IMR-90 (cell line): ENCODE measurements at regions not wholly inside any gene's neighbourhood (a gene's known extent, or its start where the extent isn't known, plus 50 kb on each side); places are given as distances from the start of the nearest gene placed in this dataset.

Experiments
- ATAC-seq: fragments of 200-7000 bp; cut with Tn5 transposase; 2 replicates; pipeline ENCODE4 v1.9.1; 2020; ENCODE audit warnings: low read depth, mild to moderate bottlenecking, moderate library complexity
- BruUV-seq: library from RNA; stranded (reverse); fragments of 400-500 nt; replicated peaks from 2 replicates; lab custom pipeline; 2021; lab: Mats Ljungman, UMichigan
- CTCF ChIA-PET: fragments of 300-600 bp; formaldehyde crosslinking; extraction: SDS; loops from one replicate; lab custom pipeline; 2021; ENCODE audit warnings: antibody characterized with exemption; lab: Yijun Ruan, JAX
- POLR2A ChIA-PET: fragments of 300-600 bp; sonication (Branson Sonifier 250); formaldehyde crosslinking; loops from one replicate; lab custom pipeline; 2022; ENCODE audit warnings: antibody characterized with exemption; ENCODE audit not compliant: unreplicated experiment; lab: Charles Lee
- DNase-seq: peaks from one replicate; pipeline ENCODE4 v3.0.0; 2013
- H2AFZ ChIP-seq: replicated peaks from 2 replicates; pipeline ENCODE3; 2013; ENCODE audit warnings: low read length, mild to moderate bottlenecking; ENCODE audit not compliant: poor library complexity
- H2AK5ac ChIP-seq: 2 replicates; pipeline ENCODE4 v1.6.1; 2013; ENCODE audit warnings: low read depth, low read length, inconsistent platforms
- H2AK9ac ChIP-seq: replicated peaks from 2 replicates; pipeline ENCODE3; 2013; ENCODE audit warnings: mild to moderate bottlenecking, low read depth, low read length, moderate library complexity; ENCODE audit not compliant: poor library complexity
- H2BK120ac ChIP-seq: 2 replicates; pipeline ENCODE4 v1.6.1; 2013; ENCODE audit warnings: low read depth, low read length, inconsistent platforms
- H2BK15ac ChIP-seq: 3 replicates; pipeline ENCODE4 v1.6.1; 2013; ENCODE audit warnings: low read depth, low read length, inconsistent platforms
- H2BK20ac ChIP-seq: 2 replicates; pipeline ENCODE4 v1.6.1; 2013; ENCODE audit warnings: low read depth, mild to moderate bottlenecking, inconsistent platforms, low read length, moderate library complexity
- H2BK5ac ChIP-seq: 2 replicates; pipeline ENCODE4 v1.6.1; 2013; ENCODE audit warnings: mild to moderate bottlenecking, low read depth, low read length, inconsistent platforms; ENCODE audit not compliant: poor library complexity, severe bottlenecking
- H3K14ac ChIP-seq: replicated peaks from 2 replicates; pipeline ENCODE4 v1.6.1; 2013; ENCODE audit warnings: low read depth, low read length, inconsistent platforms
- H3K18ac ChIP-seq: 2 replicates; pipeline ENCODE4 v1.6.1; 2013; ENCODE audit warnings: low read depth, low read length, control low read depth
- H3K23ac ChIP-seq: 2 replicates; pipeline ENCODE4 v1.6.1; 2013; ENCODE audit warnings: low read depth, low read length, inconsistent platforms
- H3K27ac ChIP-seq: 2 replicates; pipeline ENCODE4 v1.5.1; 2013; ENCODE audit warnings: mild to moderate bottlenecking, control low read depth, low read length; ENCODE audit not compliant: insufficient read depth
- H3K27me3 ChIP-seq: 2 replicates; pipeline ENCODE4 v1.6.1; 2013; ENCODE audit warnings: low read length; ENCODE audit not compliant: control insufficient read depth, insufficient read depth
- H3K36me3 ChIP-seq: 2 replicates; pipeline ENCODE4 v1.6.1; 2013; ENCODE audit warnings: low read length, mixed read lengths; ENCODE audit not compliant: control insufficient read depth, insufficient read depth
- H3K4ac ChIP-seq: 2 replicates; pipeline ENCODE4 v1.6.1; 2013; ENCODE audit warnings: low read depth, low read length, inconsistent platforms
- H3K4me1 ChIP-seq: 2 replicates; pipeline ENCODE4 v1.6.1; 2013; ENCODE audit warnings: low read length, mixed read lengths; ENCODE audit not compliant: control insufficient read depth, insufficient read depth
- H3K4me2 ChIP-seq: 2 replicates; pipeline ENCODE4 v1.6.1; 2013; ENCODE audit warnings: low read depth, mild to moderate bottlenecking, control low read depth, low read length, moderate library complexity
- H3K4me3 ChIP-seq: 2 replicates; pipeline ENCODE4 v1.5.1; 2013; ENCODE audit warnings: low read depth, mild to moderate bottlenecking, control low read depth, low read length, moderate library complexity; ENCODE audit not compliant: insufficient read depth
- H3K56ac ChIP-seq: 2 replicates; pipeline ENCODE4 v1.6.1; 2013; ENCODE audit warnings: low read length, inconsistent platforms; ENCODE audit not compliant: insufficient read depth; ENCODE audit errors: extremely low read depth
- H3K79me1 ChIP-seq, 2 experiments: 2 replicates each; pipeline ENCODE4 v1.6.1; 2013; ENCODE audit warnings: low read length in 2 of 2, inconsistent platforms in 1 of 2, low read depth in 1 of 2
- H3K9ac ChIP-seq: 2 replicates; pipeline ENCODE4 v1.6.1; 2013; ENCODE audit warnings: low read depth, low read length, control low read depth
- H3K9me1 ChIP-seq: 2 replicates; pipeline ENCODE4 v1.6.1; 2013; ENCODE audit warnings: low read length, inconsistent platforms; ENCODE audit not compliant: insufficient read depth
- H3K9me3 ChIP-seq: 2 replicates; pipeline ENCODE4 v1.6.1; 2013; ENCODE audit warnings: low read length; ENCODE audit not compliant: control insufficient read depth, insufficient read depth
- H4K20me1 ChIP-seq: 2 replicates; pipeline ENCODE4 v1.6.1; 2013; ENCODE audit warnings: low read length, inconsistent platforms; ENCODE audit not compliant: insufficient read depth
- H4K5ac ChIP-seq: 2 replicates; pipeline ENCODE4 v1.6.1; 2013; ENCODE audit warnings: mild to moderate bottlenecking, low read depth, low read length, control low read depth
- H4K8ac ChIP-seq, 2 experiments: 2 replicates each; pipeline ENCODE4 v1.6.1; 2013; ENCODE audit warnings: low read depth in 2 of 2, low read length in 2 of 2, control low read depth in 1 of 2, inconsistent platforms in 1 of 2
- H4K91ac ChIP-seq: 2 replicates; pipeline ENCODE4 v1.6.1; 2013; ENCODE audit warnings: low read depth, low read length, inconsistent platforms; ENCODE audit not compliant: insufficient read depth
- CHD1 ChIP-seq: IDR thresholded peaks from 2 replicates; pipeline ENCODE4 v1.6.1; 2012; ENCODE audit warnings: low read depth, low read length, improper control_type of control experiment
- MXI1 ChIP-seq: IDR thresholded peaks from 2 replicates; pipeline ENCODE4 v1.6.1; 2012; ENCODE audit warnings: low read depth, mild to moderate bottlenecking, low read length, moderate library complexity, borderline replicate concordance
- POLR2A ChIP-seq: IDR thresholded peaks from 2 replicates; pipeline ENCODE4 v1.6.1; 2012; ENCODE audit warnings: mild to moderate bottlenecking, low read depth, low read length
- RAD21 ChIP-seq: IDR thresholded peaks from 2 replicates; pipeline ENCODE4 v1.6.1; 2012; ENCODE audit warnings: low read length, improper control_type of control experiment
- RCOR1 ChIP-seq: IDR thresholded peaks from 2 replicates; pipeline ENCODE4 v1.6.1; 2012; ENCODE audit warnings: mild to moderate bottlenecking, low read length, improper control_type of control experiment; ENCODE audit not compliant: insufficient replicate concordance
- RFX5 ChIP-seq: IDR thresholded peaks from 2 replicates; pipeline ENCODE4 v1.8.0; 2012; ENCODE audit warnings: low read depth, mild to moderate bottlenecking, low read length, moderate library complexity
- SMC3 ChIP-seq: fragments of 150-350 bp; IDR thresholded peaks from 2 replicates; pipeline ENCODE4 v1.6.1; 2016; ENCODE audit warnings: low read depth, mild to moderate bottlenecking, antibody characterized with exemption, low read length, moderate library complexity
- WGBS, 2 experiments: methylation state at CpG; one replicate each; pipeline versions ENCODE4 v1.1.5 to v1.1.7; 2013; ENCODE audit warnings: missing lambda C conversion rate in 2 of 2; ENCODE audit not compliant: insufficient read length in 1 of 2; ENCODE audit errors: extremely low coverage in 2 of 2; 5-methylcytosine and 5-hydroxymethylcytosine counted together
- dilution Hi-C: fragments of 300-500 bp; cut with HindIII; formaldehyde crosslinking; loops from one replicate; pipeline ENCODE4 v1.14.3; 2018; ENCODE audit warnings: low sequenced_read_pairs; ENCODE audit not compliant: unreplicated experiment
- in situ Hi-C: fragments of 300-500 bp; cut with MboI; formaldehyde crosslinking; loops from 3 replicates; pipeline ENCODE4 v1.14.3; 2019; ENCODE audit warnings: low sequenced_read_pairs, inconsistent platforms, mixed read lengths
- intact Hi-C: fragments of 100-400 bp; cut with micrococcal nuclease; formaldehyde crosslinking; loops from 2 replicates; pipeline ENCODE4 v1.10.0; 2022
- TF ChIP-seq, protein P1 (sequence below): fragments of 150-350 bp; IDR thresholded peaks from 2 replicates; pipeline ENCODE4 v1.6.1; 2016; ENCODE audit warnings: low read depth, mild to moderate bottlenecking, low read length, moderate library complexity, borderline replicate concordance
- TF ChIP-seq, protein P2 (sequence below): fragments of 150-350 bp; IDR thresholded peaks from 2 replicates; pipeline ENCODE4 v1.6.1; 2017; ENCODE audit warnings: mild to moderate bottlenecking, antibody characterized with exemption, low read length, low read depth

DNA sequence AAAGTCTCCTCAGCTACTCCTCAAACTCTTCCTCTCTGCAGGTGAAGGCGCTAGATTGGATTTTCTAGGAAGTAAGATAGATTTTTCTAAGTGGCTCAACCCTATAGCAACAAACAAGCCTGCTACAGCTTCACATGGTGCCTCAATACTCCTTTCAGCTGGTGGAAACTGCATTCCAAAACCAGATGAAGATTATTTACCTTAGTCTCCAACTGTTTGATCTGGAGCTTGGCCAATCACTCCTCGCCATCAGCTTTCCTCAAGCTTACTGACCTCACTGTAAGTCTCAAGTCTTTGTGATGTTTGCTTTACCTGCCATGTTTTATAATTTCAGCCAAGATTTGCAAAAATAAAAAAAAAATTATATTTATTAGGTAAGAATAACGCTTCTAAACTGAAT lies 622.4 kb downstream of the CHSY3 start:
- Histone ChIP-seq H3K56ac (no peak overlapping the region), H2BK5ac (no peak overlapping the region), H3K23ac (no peak overlapping the region), H4K20me1 (no peaks in the 10 kb centered on the region), H4K91ac (no peak overlapping the region), H3K4me3 (no peak overlapping the region), H3K18ac (no peak overlapping the region), H3K27me3 (no peaks in the 10 kb centered on the region), H3K4me1 (no peaks in the 10 kb centered on the region), H2AK9ac (no peak overlapping the region), H3K9me3 (peaks cover 5% of the 10 kb centered on the region), H3K4me2 (no peak overlapping the region), H3K14ac (no peak overlapping the region), H2BK20ac (no peak overlapping the region), H2AFZ (no peak overlapping the region), H2BK120ac (no peak overlapping the region), H2BK15ac (no peak overlapping the region), H3K9me1 (no peaks in the 10 kb centered on the region), H3K9ac (no peak overlapping the region), H3K36me3 (no peaks in the 10 kb centered on the region), H3K4ac (no peak overlapping the region), H2AK5ac (no peak overlapping the region), H3K79me1 (no peaks in the 10 kb centered on the region), H4K5ac (no peak overlapping the region), H4K8ac (no peak overlapping the region), H3K27ac (no peak overlapping the region)
- DNase-seq, result no peak
- ATAC-seq, result no peak
- dilution Hi-C loops, result no loop called here
- in situ Hi-C loops, result no loop called here
- CTCF ChIA-PET, result no interaction called here
- intact Hi-C loops, result no loop called here
- no CpG with 5 or more reads among the region's 3 CpGs for WGBS, 2 experiments
- no TSS peak for BruUV-seq
- POLR2A ChIA-PET, result no interaction called here
- TF ChIP-seq MXI1 (no peak), RAD21 (no peak), SMC3 (no peak), RFX5 (no peak), CHD1 (no peak), POLR2A (no peak), RCOR1 (no peak)
- TF ChIP-seq, protein P1, sequence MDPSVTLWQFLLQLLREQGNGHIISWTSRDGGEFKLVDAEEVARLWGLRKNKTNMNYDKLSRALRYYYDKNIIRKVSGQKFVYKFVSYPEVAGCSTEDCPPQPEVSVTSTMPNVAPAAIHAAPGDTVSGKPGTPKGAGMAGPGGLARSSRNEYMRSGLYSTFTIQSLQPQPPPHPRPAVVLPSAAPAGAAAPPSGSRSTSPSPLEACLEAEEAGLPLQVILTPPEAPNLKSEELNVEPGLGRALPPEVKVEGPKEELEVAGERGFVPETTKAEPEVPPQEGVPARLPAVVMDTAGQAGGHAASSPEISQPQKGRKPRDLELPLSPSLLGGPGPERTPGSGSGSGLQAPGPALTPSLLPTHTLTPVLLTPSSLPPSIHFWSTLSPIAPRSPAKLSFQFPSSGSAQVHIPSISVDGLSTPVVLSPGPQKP, result no peak
- TF ChIP-seq, protein P2, sequence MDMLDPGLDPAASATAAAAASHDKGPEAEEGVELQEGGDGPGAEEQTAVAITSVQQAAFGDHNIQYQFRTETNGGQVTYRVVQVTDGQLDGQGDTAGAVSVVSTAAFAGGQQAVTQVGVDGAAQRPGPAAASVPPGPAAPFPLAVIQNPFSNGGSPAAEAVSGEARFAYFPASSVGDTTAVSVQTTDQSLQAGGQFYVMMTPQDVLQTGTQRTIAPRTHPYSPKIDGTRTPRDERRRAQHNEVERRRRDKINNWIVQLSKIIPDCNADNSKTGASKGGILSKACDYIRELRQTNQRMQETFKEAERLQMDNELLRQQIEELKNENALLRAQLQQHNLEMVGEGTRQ, result no peak
